ENCODE measurements at regions not wholly inside any gene's neighbourhood (a gene's known extent, or its start where the extent isn't known, plus 50 kb on each side); places are given as distances from the start of the nearest gene placed in this dataset.
A peak's percentile ranks its signal among the peaks of the same experiment; 100 is the strongest.

DNA sequence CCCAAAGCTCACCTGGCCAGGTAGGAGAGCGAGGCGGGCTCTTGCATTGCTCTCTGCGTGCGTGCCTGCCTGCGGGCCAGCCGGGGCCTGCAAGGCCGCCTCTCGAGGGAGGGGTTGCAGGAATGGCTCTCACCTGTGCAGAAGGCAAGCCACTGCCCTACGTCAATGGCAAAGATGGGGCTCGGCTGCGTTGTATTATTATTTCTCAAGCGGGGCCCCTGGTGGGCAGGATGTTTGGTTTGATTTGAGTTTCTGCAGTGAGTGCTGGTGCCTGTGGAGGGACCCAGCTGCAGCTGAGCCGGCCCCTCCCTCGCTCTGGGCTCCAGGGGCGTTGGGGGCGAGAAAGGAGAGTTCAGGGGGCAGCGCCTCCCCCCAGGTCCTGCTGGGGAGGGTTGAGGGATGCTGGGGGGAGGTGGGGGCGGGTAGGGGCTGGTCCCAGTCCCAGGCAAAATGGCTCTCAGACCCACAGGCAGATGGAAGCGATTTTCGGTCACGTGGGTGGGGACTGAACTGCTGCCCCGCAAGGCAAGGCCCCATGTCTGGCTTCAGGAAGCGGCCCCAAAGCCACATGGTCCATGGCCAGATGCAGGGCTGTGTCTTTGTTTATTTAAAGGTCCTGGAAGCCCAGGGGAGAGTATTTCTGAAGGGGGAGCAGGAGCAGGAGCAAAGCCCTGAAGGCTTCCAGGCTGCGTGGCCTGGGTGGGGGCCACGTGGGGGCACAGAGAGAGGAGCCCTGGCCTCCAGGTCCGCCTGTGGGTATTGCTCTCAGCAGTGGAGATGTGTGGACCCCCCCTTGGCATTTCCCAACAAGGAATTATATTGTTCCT lies 338.8 kb downstream of the SEC14L1 start:
- no peak for DNase-seq

- no peak for DNase-seq
Observed at GRCh38 chr17:77480199-77480508, 339.4 kb downstream of the SEC14L1 start.

DNA sequence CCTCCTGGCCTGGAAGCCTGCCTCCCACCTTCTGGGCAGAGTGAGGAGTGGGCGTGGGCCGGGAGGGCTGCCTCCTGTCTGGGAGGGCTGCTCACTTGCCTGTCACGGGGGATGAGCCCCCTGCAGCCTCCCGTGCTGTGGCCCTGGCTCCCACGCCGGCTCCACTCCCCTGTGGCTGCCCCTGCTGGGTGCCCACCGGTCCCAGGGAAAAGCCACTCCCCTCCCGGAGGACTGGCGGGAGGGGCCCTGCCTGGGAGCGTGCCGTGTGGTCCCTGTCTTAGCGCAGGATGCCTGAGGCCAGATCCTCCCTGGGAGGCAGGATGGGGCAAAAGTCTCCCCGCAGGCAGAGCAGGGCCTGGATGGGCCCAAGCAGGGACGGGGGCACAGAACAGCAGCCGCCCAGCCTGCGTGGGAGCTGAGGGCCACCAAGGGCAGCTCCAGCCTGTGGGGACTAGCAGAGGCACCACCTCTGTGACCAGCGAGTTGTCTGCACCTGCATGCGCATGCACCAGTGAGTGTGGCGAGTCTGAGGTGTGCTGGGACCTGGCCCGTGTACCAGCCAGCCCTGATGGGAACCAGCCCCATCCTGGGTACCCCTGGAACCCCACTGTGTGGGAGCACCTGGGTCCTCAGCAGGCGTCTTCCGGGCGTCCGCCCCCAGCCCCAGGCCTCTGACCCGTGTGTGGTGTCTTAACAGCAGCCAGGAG lies 339.9 kb downstream of the SEC14L1 start:
- DNase-seq = no peak

GRCh38 chr17:77481476-77482374 lies 341.0 kb downstream of the SEC14L1 start:
- no peak for DNase-seq

DNA sequence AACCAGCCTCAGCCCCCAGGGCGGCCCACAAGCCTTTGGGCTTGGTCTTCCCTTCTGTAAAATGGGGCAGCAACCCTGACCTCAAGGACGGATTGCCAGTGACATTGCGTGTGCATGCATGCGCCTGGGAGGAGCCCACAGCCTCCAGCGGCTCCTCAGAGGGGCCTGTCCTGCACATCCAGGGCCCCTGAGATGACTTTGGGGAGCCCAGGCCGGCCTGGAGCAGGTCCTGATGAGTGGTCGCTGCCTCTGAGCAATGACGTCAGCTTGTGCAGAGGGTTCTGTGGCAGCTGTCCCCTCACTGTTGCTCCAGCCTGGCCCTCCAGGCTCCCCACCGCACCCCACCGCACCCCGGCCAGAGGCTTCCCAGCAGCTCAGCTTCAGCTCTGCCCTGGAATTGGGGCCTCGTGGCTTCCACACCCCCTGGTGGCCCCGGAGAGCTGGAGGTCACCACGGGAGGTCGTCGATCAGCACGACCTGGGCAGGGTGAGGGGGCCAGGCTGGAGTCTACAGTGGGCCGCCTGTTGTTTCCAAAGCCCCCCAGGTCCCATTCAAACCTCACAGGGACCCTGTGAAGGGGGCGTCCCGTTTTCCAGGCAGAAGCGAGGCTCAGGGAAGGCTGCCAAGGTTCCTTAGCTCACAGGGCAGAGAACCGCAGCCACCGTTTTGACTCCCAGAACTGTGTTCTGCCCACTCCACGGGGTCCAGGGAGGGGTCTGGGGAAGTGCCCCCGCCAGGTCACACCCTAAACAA lies 341.8 kb downstream of the SEC14L1 start:
- DNase-seq = no peak

GRCh38 chr17:77483128-77483598 lies 342.4 kb downstream of the SEC14L1 start:
- no peak for DNase-seq

- peak; percentile 23 for DNase-seq
Observed at GRCh38 chr17:77484111-77484510, 343.3 kb downstream of the SEC14L1 start.

- peak; percentile 58 for DNase-seq
Observed at GRCh38 chr17:77485089-77485833, 344.5 kb downstream of the SEC14L1 start.

- DNase-seq = no peak
Observed at GRCh38 chr17:77487211-77487629, 346.5 kb downstream of the SEC14L1 start.

DNA sequence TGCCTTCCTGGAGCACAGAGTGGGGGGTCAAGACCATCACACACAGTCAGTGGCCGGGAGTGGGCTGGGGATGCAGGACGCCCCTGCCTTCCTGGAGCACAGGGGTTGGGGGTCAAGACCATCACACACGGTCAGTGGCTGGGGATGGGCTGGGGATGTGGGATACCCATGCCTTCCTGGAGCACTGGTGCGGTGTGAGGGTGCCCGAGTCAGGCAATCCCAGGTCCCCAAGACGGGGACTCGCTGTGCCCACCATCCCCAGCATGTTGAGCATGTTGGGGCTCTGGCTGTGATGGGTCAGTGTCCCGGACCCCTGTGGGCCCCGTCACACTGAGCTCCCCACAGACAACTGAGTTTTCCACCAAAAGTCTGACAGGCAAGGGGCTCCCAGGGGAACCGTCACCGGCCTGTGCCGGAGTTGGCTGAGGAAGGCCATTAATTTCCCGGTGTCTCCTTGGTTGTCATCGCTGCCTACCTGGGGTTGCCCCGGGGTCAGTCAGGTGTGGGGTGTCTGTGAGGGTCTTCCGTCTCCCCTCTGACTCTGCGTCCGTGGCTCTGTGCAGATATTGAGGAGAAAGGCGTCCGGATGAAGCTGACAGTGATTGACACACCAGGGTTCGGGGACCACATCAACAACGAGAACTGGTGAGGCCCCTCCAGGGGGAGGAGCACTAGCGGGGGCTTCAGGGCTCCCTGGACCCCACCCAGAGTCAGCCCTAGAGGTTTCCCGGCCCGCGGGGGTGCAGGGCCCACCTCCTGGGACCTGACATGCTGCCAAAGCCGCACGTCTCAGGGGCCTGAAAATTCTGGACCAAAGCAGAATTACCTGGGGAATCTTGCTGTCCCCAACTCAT lies 347.1 kb downstream of the SEC14L1 start:
- no peak for DNase-seq

DNA sequence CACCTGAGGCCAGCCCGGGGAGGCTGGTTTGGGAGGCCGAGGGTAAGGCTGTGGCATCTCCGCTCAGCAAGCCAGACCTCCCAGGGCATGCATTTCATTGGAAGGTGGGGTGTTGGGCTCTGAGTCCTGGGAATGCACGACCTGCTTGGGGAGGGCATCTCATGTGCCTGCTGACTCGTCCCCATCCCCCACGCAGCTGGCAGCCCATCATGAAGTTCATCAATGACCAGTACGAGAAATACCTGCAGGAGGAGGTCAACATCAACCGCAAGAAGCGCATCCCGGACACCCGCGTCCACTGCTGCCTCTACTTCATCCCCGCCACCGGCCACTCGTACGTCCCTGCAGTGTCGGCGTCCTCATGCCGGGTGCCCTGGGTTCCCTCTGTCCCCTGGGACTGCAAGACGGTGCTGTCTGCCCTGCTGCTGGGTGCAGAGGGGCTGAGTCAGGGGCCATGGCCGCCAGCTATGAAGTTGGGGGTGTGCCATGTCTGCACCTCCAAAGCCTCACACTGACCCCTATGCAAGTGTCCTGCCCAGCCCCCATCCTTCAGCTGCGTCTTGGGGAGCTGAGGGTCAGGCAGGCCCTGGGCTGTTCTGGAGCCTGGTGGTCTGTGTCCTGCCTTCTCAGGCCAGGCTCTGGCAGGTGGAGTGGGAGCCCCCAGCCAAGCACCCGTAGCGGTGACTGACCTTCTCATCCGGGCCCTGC lies 347.9 kb downstream of the SEC14L1 start:
- no peak for DNase-seq

GRCh38 chr17:77489239-77489892 lies 348.6 kb downstream of the SEC14L1 start:
- no peak for DNase-seq

DNA sequence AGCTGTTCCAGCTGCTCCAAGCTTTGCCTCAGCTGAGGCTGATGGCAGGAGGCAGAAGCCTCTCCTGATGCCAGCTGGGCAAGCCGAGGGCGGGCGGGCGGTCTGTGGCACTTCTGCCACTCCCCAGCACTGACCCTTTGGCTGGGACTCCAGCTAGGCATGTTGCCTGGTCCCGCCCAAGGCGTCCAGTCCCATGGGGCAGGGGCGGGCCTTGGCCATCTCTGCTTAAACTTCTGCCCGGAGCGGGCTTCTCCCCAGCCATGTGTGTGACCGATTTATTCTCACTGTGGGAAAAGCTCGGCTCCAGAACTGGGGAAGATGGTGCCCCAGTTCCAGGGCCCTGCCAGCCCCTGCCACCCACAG lies 349.1 kb downstream of the SEC14L1 start:
- no peak for DNase-seq

- DNase-seq = no peak
Observed at GRCh38 chr17:77490361-77491183, 349.8 kb downstream of the SEC14L1 start.

GRCh38 chr17:77491921-77492445 lies 351.2 kb downstream of the SEC14L1 start:
- peak; percentile 32 for DNase-seq

- no peak for DNase-seq
Observed at GRCh38 chr17:77492446-77493237, 351.9 kb downstream of the SEC14L1 start.

GRCh38 chr17:77493238-77493820 lies 352.6 kb downstream of the SEC14L1 start:
- no peak for DNase-seq
